Endothelial cell of umbilical vein (primary cell): ENCODE measurements at regions not wholly inside any gene's neighbourhood (a gene's known extent, or its start where the extent isn't known, plus 50 kb on each side); places are given as distances from the start of the nearest gene placed in this dataset.

Experiments used
- BruUV-seq: library from RNA; stranded (reverse); fragments of 400-500 nt; replicated peaks from 2 replicates; lab custom pipeline; 2021; lab: Mats Ljungman, UMichigan
- CTCF ChIA-PET: fragments of 300-600, 350-600 bp; sonication (Branson Sonifier 250); formaldehyde crosslinking; loops from one replicate; lab custom pipeline; 2021; ENCODE audit warnings: antibody characterized with exemption, inconsistent platforms; lab: Charles Lee
- POLR2A ChIA-PET: fragments of 300-600, 350-600 bp; sonication (Branson Sonifier 250); formaldehyde crosslinking; loops from one replicate; lab custom pipeline; 2021; ENCODE audit warnings: antibody characterized with exemption, inconsistent platforms; lab: Charles Lee
- DNase-seq: peaks from one replicate; pipeline ENCODE4 v3.0.0-alpha.2; 2011; ENCODE audit warnings: low read depth, low spot score
- FAIRE-seq: peaks from 2 replicates; lab custom pipeline; 2011; peaks lifted over from hg19 to GRCh38; lab: Jason Lieb, UNC
- H2AFZ ChIP-seq: 2 replicates; pipeline ENCODE4 v1.6.0; 2012; ENCODE audit warnings: low read depth, low read length, control low read depth, inconsistent platforms
- H3K27ac ChIP-seq: 2 replicates; pipeline ENCODE4 v1.5.1; 2011; ENCODE audit warnings: low read depth, mild to moderate bottlenecking, control low read depth, low read length, moderate library complexity; ENCODE audit not compliant: insufficient read depth
- H3K27me3 ChIP-seq, 2 experiments: 2 replicates each; pipeline versions ENCODE4 v1.6.0 to v1.6.1; 2011; ENCODE audit warnings: low read length in 2 of 2, mixed read lengths in 1 of 2; ENCODE audit not compliant: control insufficient read depth in 2 of 2, insufficient read depth in 2 of 2
- H3K36me3 ChIP-seq, 2 experiments: 2 replicates in 1 of 2; 3 replicates in 1 of 2; pipeline ENCODE4 v1.5.1; 2011; ENCODE audit warnings: low read length in 2 of 2, mild to moderate bottlenecking in 1 of 2, moderate library complexity in 1 of 2; ENCODE audit not compliant: control insufficient read depth in 2 of 2, insufficient read depth in 2 of 2; ENCODE audit errors: extremely low read depth in 1 of 2
- H3K4me1 ChIP-seq: 3 replicates; pipeline ENCODE4 v1.5.1; 2011; ENCODE audit warnings: mild to moderate bottlenecking, low read length; ENCODE audit not compliant: control insufficient read depth, insufficient read depth; ENCODE audit errors: extremely low read depth
- H3K4me2 ChIP-seq: 2 replicates; pipeline ENCODE4 v1.6.1; 2011; ENCODE audit warnings: low read length, control low read depth, mixed read lengths; ENCODE audit not compliant: insufficient read depth
- H3K4me3 ChIP-seq, 3 experiments: fragments of 200-600 bp in 1 of 3; sonication (generic), shearing (Covaris generic) in 1 of 3; replicated peaks in 1 of 3; 2 replicates each; pipeline ENCODE4 v1.5.1; 2011 to 2016; ENCODE audit warnings: control low read depth in 3 of 3, low read length in 3 of 3, mild to moderate bottlenecking in 2 of 3, inconsistent platforms in 1 of 3, low read depth in 1 of 3, moderate library complexity in 1 of 3; ENCODE audit not compliant: insufficient read depth in 1 of 3
- H3K79me2 ChIP-seq: 2 replicates; pipeline ENCODE4 v1.6.0; 2012; ENCODE audit warnings: low read length, inconsistent platforms; ENCODE audit not compliant: control insufficient read depth, insufficient read depth
- H3K9ac ChIP-seq: replicated peaks from 2 replicates; pipeline ENCODE3; 2011; ENCODE audit warnings: low read length, control low read depth; ENCODE audit not compliant: insufficient read depth; ENCODE audit errors: extremely low read depth
- H3K9me1 ChIP-seq: replicated peaks from 3 replicates; pipeline ENCODE4 v1.6.0; 2011; ENCODE audit warnings: mild to moderate bottlenecking, low read length; ENCODE audit not compliant: control insufficient read depth, insufficient read depth; ENCODE audit errors: extremely low read depth
- H3K9me3 ChIP-seq: replicated peaks from 2 replicates; pipeline ENCODE4 v1.5.1; 2012; ENCODE audit warnings: low read length, inconsistent platforms; ENCODE audit not compliant: control insufficient read depth, insufficient read depth
- H4K20me1 ChIP-seq: replicated peaks from 2 replicates; pipeline ENCODE3; 2011; ENCODE audit warnings: mild to moderate bottlenecking, low read length; ENCODE audit not compliant: control insufficient read depth, insufficient read depth; ENCODE audit errors: extremely low read depth
- CTCF ChIP-seq, 2 donors: IDR thresholded peaks; 1 replicate in 1 of 2; 2 replicates in 1 of 2; pipeline ENCODE4 v1.5.1; 2011; ENCODE audit warnings: low read length in 2 of 2, mild to moderate bottlenecking in 2 of 2, moderate library complexity in 2 of 2, control low read depth in 1 of 2, inconsistent platforms in 1 of 2, low read depth in 1 of 2; ENCODE audit not compliant: insufficient read depth in 1 of 2; ENCODE audit errors: extremely low read depth in 1 of 2
- EZH2 ChIP-seq: IDR thresholded peaks from 2 replicates; pipeline ENCODE4 v1.6.1; 2012; ENCODE audit warnings: borderline replicate concordance, low read depth, mild to moderate bottlenecking, moderate library complexity, low read length, inconsistent platforms; ENCODE audit not compliant: severe bottlenecking
- FOS ChIP-seq: IDR thresholded peaks from 2 replicates; pipeline ENCODE4 v1.6.1; 2011; ENCODE audit warnings: mild to moderate bottlenecking, low read length, moderate library complexity, borderline replicate concordance; ENCODE audit not compliant: insufficient read depth
- GATA2 ChIP-seq: IDR thresholded peaks from 2 replicates; pipeline ENCODE4 v1.7.0; 2011; ENCODE audit warnings: low read depth, mild to moderate bottlenecking, moderate library complexity, mixed read lengths, low read length; ENCODE audit not compliant: insufficient read length, insufficient read depth
- JUN ChIP-seq: IDR thresholded peaks from 2 replicates; pipeline ENCODE4 v1.6.1; 2011; ENCODE audit warnings: borderline replicate concordance, low read depth; ENCODE audit not compliant: insufficient read length, insufficient read depth
- MAX ChIP-seq: IDR thresholded peaks from 2 replicates; pipeline ENCODE4 v1.6.1; 2011; ENCODE audit not compliant: insufficient read depth, insufficient read length
- MYC ChIP-seq: IDR thresholded peaks from one replicate; pipeline ENCODE4 v1.6.1; 2011; ENCODE audit warnings: mild to moderate bottlenecking, low read depth, low read length
- POLR2A ChIP-seq: IDR thresholded peaks from 2 replicates; pipeline ENCODE4 v1.6.1; 2012; ENCODE audit warnings: low read depth, mild to moderate bottlenecking, control low read depth, low read length
- POLR2AphosphoS5 ChIP-seq: IDR thresholded peaks from 2 replicates; pipeline ENCODE4 v1.6.1; 2012; ENCODE audit warnings: low read depth, mild to moderate bottlenecking, control low read depth, low read length, moderate library complexity; ENCODE audit not compliant: insufficient read depth
- dilution Hi-C: fragments of 300-500 bp; cut with MboI; formaldehyde crosslinking; loops from one replicate; pipeline ENCODE4 v1.15.0; 2019; ENCODE audit warnings: low sequenced_read_pairs; ENCODE audit not compliant: extremely low pct_ligation_motif_present
- intact Hi-C: fragments of 100-400 bp; cut with micrococcal nuclease; formaldehyde crosslinking; loops from one replicate; pipeline ENCODE4 v1.10.0; 2022

GRCh38 chr1:198925567-198925966 lies 286.7 kb downstream of the PTPRC start:
- Histone ChIP-seq H3K4me2 (no peak overlapping the region), H3K27me3 (no peaks in the 10 kb centered on the region), H3K4me3 (no peak overlapping the region), H3K79me2 (peaks cover 97% of the 10 kb centered on the region), H3K9me1 (no peaks in the 10 kb centered on the region), H3K36me3 (peaks cover 0 to 3% of the 10 kb centered on the region in 2 experiments), H4K20me1 (peaks cover 20% of the 10 kb centered on the region), H3K27ac (no peak overlapping the region), H2AFZ (no peak overlapping the region), H3K9me3 (no peaks in the 10 kb centered on the region), H3K4me1 (peaks cover 14% of the 10 kb centered on the region), H3K9ac (no peak overlapping the region)
- ChIA-PET CTCF (interaction anchor here (0.6 to 0.8 kb wide), 3 partner anchors 10 to 187 kb away, joined by 3 read pairs; no protein-coding TSS in a partner anchor), POLR2A (no interaction called here)
- no TSS peak for BruUV-seq
- no peak for DNase-seq
- FAIRE-seq = no peak
- dilution Hi-C loops (no loop called here), intact Hi-C loops (no loop called here)
- TF ChIP-seq CTCF (IDR thresholded peaks at IDR 0.05; ENCODE audit: extremely low read depth in 1 of 2, insufficient read depth in 1 of 2, low read depth in 1 of 2, low read length in 2 of 2) = no peak
- TF ChIP-seq MYC = no peak
- no peak for TF ChIP-seq FOS
- no peak for TF ChIP-seq POLR2A
- no peak for TF ChIP-seq EZH2
- no peak for TF ChIP-seq JUN
- no peak for TF ChIP-seq GATA2
- no peak for TF ChIP-seq POLR2AphosphoS5
- no peak for TF ChIP-seq MAX
